ENCODE measurements at regions not wholly inside any gene's neighbourhood (a gene's known extent, or its start where the extent isn't known, plus 50 kb on each side); places are given as distances from the start of the nearest gene placed in this dataset.

DNA sequence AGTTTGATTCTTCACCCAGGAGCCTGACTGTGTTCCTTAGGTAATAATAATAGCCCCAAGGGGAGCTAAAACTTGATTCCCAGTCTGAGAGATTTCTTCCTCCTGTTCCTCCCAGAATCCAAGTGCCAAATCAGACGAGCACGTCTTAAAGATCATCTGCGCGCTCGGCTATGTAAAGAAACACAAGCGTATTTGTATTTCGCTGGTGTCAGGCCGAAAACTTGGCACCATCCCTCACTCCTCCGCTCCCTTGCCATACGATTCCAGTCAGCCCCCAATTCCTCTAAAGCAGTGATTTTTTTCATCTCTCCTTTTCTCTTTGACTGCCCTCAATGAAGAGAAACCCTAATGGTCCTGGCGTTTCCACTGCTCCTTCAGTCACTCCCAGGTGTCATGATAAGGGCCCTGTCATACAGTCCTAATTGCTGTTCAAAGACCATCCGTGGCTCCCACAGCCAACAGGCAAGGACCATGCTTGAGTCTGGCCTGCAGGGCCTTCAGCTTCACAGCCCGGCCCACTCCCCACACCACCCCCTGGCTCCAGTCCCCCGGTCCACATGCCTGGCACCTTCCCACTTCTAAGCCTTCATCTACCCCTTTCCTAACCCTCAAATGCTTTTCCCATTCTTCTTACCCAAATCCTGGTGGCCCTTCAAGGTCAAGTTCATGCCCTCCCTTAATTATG, 130.8 kb upstream of the ID2 start:
- H3K9ac ChIP-seq (ENCODE audit: low read length), result no peak overlapping the region
- H3K9me3 ChIP-seq (ENCODE audit: low read length), result no peaks in the 10 kb centered on the region
- no peak overlapping the region for H2AFZ ChIP-seq (ENCODE audit: low read depth, low read length)
- no peaks in the 10 kb centered on the region for H3K79me2 ChIP-seq (replicated peaks; ENCODE audit: insufficient read depth, low read length)
- no peak overlapping the region for H3K27ac ChIP-seq (ENCODE audit: low read length)
- H3F3A ChIP-seq (ENCODE audit: insufficient read depth, low read length, poor library complexity, severe bottlenecking), result no peaks in the 10 kb centered on the region
- no peak overlapping the region for H3K4me3 ChIP-seq (ENCODE audit: low read length)
- no peaks in the 10 kb centered on the region for H3K9me2 ChIP-seq (ENCODE audit: insufficient read depth, low read length)
- H3K27me3 ChIP-seq (ENCODE audit: insufficient read depth, low read depth, low read length), result no peaks in the 10 kb centered on the region
- H4K20me1 ChIP-seq (ENCODE audit: insufficient read depth), result no peaks in the 10 kb centered on the region
- TF ChIP-seq RAD21 (conservative IDR thresholded peaks at IDR 0.05), result no peak
- TF ChIP-seq MXI1 (conservative IDR thresholded peaks at IDR 0.05; ENCODE audit: poor library complexity, severe bottlenecking), result no peak
- TF ChIP-seq, protein P1, sequence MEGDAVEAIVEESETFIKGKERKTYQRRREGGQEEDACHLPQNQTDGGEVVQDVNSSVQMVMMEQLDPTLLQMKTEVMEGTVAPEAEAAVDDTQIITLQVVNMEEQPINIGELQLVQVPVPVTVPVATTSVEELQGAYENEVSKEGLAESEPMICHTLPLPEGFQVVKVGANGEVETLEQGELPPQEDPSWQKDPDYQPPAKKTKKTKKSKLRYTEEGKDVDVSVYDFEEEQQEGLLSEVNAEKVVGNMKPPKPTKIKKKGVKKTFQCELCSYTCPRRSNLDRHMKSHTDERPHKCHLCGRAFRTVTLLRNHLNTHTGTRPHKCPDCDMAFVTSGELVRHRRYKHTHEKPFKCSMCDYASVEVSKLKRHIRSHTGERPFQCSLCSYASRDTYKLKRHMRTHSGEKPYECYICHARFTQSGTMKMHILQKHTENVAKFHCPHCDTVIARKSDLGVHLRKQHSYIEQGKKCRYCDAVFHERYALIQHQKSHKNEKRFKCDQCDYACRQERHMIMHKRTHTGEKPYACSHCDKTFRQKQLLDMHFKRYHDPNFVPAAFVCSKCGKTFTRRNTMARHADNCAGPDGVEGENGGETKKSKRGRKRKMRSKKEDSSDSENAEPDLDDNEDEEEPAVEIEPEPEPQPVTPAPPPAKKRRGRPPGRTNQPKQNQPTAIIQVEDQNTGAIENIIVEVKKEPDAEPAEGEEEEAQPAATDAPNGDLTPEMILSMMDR (IDR thresholded peaks at IDR 0.05; ENCODE audit: poor library complexity, severe bottlenecking), result no peak
- H3K36me3 ChIP-seq (ENCODE audit: insufficient read depth, low read length), result no peaks in the 10 kb centered on the region
- H3K4me2 ChIP-seq (ENCODE audit: low read length), result no peak overlapping the region

DNA sequence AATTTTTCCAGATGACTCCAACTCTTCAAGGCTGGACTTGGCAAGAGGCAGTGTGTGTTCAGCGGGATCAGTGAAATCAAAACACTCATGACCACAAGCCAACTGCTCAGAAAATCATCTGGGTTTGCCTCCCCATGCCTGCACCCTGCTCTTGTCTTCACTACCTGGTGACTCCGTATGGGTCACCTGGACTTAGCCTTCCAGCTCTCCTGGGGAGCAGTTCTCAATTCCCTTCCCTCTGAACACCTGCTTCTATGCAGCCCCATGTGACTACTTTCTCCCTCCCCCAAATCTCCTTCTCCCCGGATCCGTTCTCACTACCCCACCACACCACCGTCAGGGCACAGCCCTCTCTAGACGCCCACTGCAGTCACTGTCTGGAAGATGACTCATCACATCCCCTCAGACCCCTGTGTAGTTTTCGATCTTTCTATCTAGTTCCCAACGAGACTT, 130.2 kb upstream of the ID2 start:
- no peaks in the 10 kb centered on the region for H4K20me1 ChIP-seq (ENCODE audit: insufficient read depth)
- no peaks in the 10 kb centered on the region for H3K9me3 ChIP-seq (ENCODE audit: low read length)
- no peak overlapping the region for H3K9ac ChIP-seq (ENCODE audit: low read length)
- H3K36me3 ChIP-seq (ENCODE audit: insufficient read depth, low read length), result no peaks in the 10 kb centered on the region
- H3K9me2 ChIP-seq (ENCODE audit: insufficient read depth, low read length), result no peaks in the 10 kb centered on the region
- no peak overlapping the region for H3K27ac ChIP-seq (ENCODE audit: low read length)
- H3F3A ChIP-seq (ENCODE audit: insufficient read depth, low read length, poor library complexity, severe bottlenecking), result no peaks in the 10 kb centered on the region
- TF ChIP-seq SMC3 (conservative IDR thresholded peaks at IDR 0.05; ENCODE audit: poor library complexity) (no peak), TAF1 (IDR thresholded peaks at IDR 0.05; ENCODE audit: low read depth) (no peak), EZH2 (IDR thresholded peaks at IDR 0.05; ENCODE audit: borderline replicate concordance, insufficient read depth, low read length, poor library complexity, severe bottlenecking) (no peak), MXI1 (conservative IDR thresholded peaks at IDR 0.05; ENCODE audit: poor library complexity, severe bottlenecking) (no peak), EP300 (conservative IDR thresholded peaks at IDR 0.05; ENCODE audit: poor library complexity, severe bottlenecking) (no peak), POLR2AphosphoS5 (IDR thresholded peaks at IDR 0.05) (no peak), RAD21 (conservative IDR thresholded peaks at IDR 0.05) (no peak)
- TF ChIP-seq, protein P2, sequence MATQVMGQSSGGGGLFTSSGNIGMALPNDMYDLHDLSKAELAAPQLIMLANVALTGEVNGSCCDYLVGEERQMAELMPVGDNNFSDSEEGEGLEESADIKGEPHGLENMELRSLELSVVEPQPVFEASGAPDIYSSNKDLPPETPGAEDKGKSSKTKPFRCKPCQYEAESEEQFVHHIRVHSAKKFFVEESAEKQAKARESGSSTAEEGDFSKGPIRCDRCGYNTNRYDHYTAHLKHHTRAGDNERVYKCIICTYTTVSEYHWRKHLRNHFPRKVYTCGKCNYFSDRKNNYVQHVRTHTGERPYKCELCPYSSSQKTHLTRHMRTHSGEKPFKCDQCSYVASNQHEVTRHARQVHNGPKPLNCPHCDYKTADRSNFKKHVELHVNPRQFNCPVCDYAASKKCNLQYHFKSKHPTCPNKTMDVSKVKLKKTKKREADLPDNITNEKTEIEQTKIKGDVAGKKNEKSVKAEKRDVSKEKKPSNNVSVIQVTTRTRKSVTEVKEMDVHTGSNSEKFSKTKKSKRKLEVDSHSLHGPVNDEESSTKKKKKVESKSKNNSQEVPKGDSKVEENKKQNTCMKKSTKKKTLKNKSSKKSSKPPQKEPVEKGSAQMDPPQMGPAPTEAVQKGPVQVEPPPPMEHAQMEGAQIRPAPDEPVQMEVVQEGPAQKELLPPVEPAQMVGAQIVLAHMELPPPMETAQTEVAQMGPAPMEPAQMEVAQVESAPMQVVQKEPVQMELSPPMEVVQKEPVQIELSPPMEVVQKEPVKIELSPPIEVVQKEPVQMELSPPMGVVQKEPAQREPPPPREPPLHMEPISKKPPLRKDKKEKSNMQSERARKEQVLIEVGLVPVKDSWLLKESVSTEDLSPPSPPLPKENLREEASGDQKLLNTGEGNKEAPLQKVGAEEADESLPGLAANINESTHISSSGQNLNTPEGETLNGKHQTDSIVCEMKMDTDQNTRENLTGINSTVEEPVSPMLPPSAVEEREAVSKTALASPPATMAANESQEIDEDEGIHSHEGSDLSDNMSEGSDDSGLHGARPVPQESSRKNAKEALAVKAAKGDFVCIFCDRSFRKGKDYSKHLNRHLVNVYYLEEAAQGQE (IDR thresholded peaks at IDR 0.05; ENCODE audit: borderline replicate concordance), result no peak
- TF ChIP-seq, protein P1 (IDR thresholded peaks at IDR 0.05; ENCODE audit: poor library complexity, severe bottlenecking), result no peak
- H3K4me3 ChIP-seq (ENCODE audit: low read length), result no peak overlapping the region
- no peaks in the 10 kb centered on the region for H3K79me2 ChIP-seq (replicated peaks; ENCODE audit: insufficient read depth, low read length)
- no peaks in the 10 kb centered on the region for H3K27me3 ChIP-seq (ENCODE audit: insufficient read depth, low read depth, low read length)
- H3K4me2 ChIP-seq (ENCODE audit: low read length), result no peak overlapping the region
- H2AFZ ChIP-seq (ENCODE audit: low read depth, low read length), result no peak overlapping the region

Data from neural cell (in vitro differentiated cells).